ENCODE measurements at regions not wholly inside any gene's neighbourhood (a gene's known extent, or its start where the extent isn't known, plus 50 kb on each side); places are given as distances from the start of the nearest gene placed in this dataset.
"Not testable (repeated sequence)": the region's sequence is repeated elsewhere in the genome, so short reads cannot be mapped to it uniquely, and the experiment has no call there.

GRCh38 chr12:58117667-58118066 is 176.3 kb downstream of the ATP23 start:
- Histone ChIP-seq H3K27ac (ENCODE audit: low read depth, low read length) (no peak overlapping the region), H3K9me3 (ENCODE audit: control insufficient read depth in 1 of 2, low read length in 2 of 2) (no peaks in the 10 kb centered on the region), H3K4me1 (ENCODE audit: control insufficient read depth in 1 of 2, insufficient read depth in 2 of 2, low read length in 2 of 2) (no peaks in the 10 kb centered on the region), H3K36me3 (ENCODE audit: control insufficient read depth in 1 of 2, insufficient read depth in 2 of 2, low read length in 2 of 2) (no peaks in the 10 kb centered on the region), H3K27me3 (ENCODE audit: control insufficient read depth in 1 of 2, insufficient read depth in 2 of 2, low read length in 2 of 2) (no peaks in the 10 kb centered on the region), H3K9ac (ENCODE audit: low read depth in 1 of 2, low read length in 2 of 2) (no peak overlapping the region), H3K4me3 (ENCODE audit: low read depth in 1 of 2, low read length in 2 of 2) (no peak overlapping the region)

- not testable (repeated sequence) for H3K27ac ChIP-seq (ENCODE audit: low read depth, low read length); H3K9me3 ChIP-seq (ENCODE audit: control insufficient read depth in 1 of 2, low read length in 2 of 2); H3K4me3 ChIP-seq (ENCODE audit: low read depth in 1 of 2, low read length in 2 of 2); H3K36me3 ChIP-seq (ENCODE audit: control insufficient read depth in 1 of 2, insufficient read depth in 2 of 2, low read length in 2 of 2); H3K4me1 ChIP-seq (ENCODE audit: control insufficient read depth in 1 of 2, insufficient read depth in 2 of 2, low read length in 2 of 2); H3K27me3 ChIP-seq (ENCODE audit: control insufficient read depth in 1 of 2, insufficient read depth in 2 of 2, low read length in 2 of 2); H3K9ac ChIP-seq (ENCODE audit: low read depth in 1 of 2, low read length in 2 of 2)
Measured at GRCh38 chr12:58125761-58126160, 184.4 kb downstream of the ATP23 start.

GRCh38 chr12:58131986-58132755 is 190.8 kb downstream of the ATP23 start:
- Histone ChIP-seq H3K36me3 (ENCODE audit: control insufficient read depth in 1 of 2, insufficient read depth in 2 of 2, low read length in 2 of 2) (no peaks in the 10 kb centered on the region), H3K4me1 (ENCODE audit: control insufficient read depth in 1 of 2, insufficient read depth in 2 of 2, low read length in 2 of 2) (no peaks in the 10 kb centered on the region), H3K9me3 (ENCODE audit: control insufficient read depth in 1 of 2, low read length in 2 of 2) (no peaks in the 10 kb centered on the region), H3K27me3 (ENCODE audit: control insufficient read depth in 1 of 2, insufficient read depth in 2 of 2, low read length in 2 of 2) (no peaks in the 10 kb centered on the region), H3K27ac (ENCODE audit: low read depth, low read length) (no peak overlapping the region), H3K4me3 (ENCODE audit: low read depth in 1 of 2, low read length in 2 of 2) (no peak overlapping the region), H3K9ac (ENCODE audit: low read depth in 1 of 2, low read length in 2 of 2) (no peak overlapping the region)

- H3K27ac ChIP-seq (ENCODE audit: low read depth, low read length): no peak overlapping the region
- H3K27me3 ChIP-seq (ENCODE audit: control insufficient read depth in 1 of 2, insufficient read depth in 2 of 2, low read length in 2 of 2): no peaks in the 10 kb centered on the region
- H3K9me3 ChIP-seq (ENCODE audit: control insufficient read depth in 1 of 2, low read length in 2 of 2): no peaks in the 10 kb centered on the region
- no peak overlapping the region for H3K9ac ChIP-seq (ENCODE audit: low read depth in 1 of 2, low read length in 2 of 2)
- no peak overlapping the region for H3K4me3 ChIP-seq (ENCODE audit: low read depth in 1 of 2, low read length in 2 of 2)
- H3K36me3 ChIP-seq (ENCODE audit: control insufficient read depth in 1 of 2, insufficient read depth in 2 of 2, low read length in 2 of 2): no peaks in the 10 kb centered on the region
- H3K4me1 ChIP-seq (ENCODE audit: control insufficient read depth in 1 of 2, insufficient read depth in 2 of 2, low read length in 2 of 2): no peaks in the 10 kb centered on the region
Measured at GRCh38 chr12:58138424-58138823, 197.1 kb downstream of the ATP23 start.

- H3K9ac ChIP-seq (ENCODE audit: low read depth in 1 of 2, low read length in 2 of 2): no peak overlapping the region
- H3K9me3 ChIP-seq (ENCODE audit: control insufficient read depth in 1 of 2, low read length in 2 of 2): no peaks in the 10 kb centered on the region
- no peak overlapping the region for H3K27ac ChIP-seq (ENCODE audit: low read depth, low read length)
- no peak overlapping the region for H3K4me3 ChIP-seq (ENCODE audit: low read depth in 1 of 2, low read length in 2 of 2)
- no peaks in the 10 kb centered on the region for H3K27me3 ChIP-seq (ENCODE audit: control insufficient read depth in 1 of 2, insufficient read depth in 2 of 2, low read length in 2 of 2)
- H3K4me1 ChIP-seq (ENCODE audit: control insufficient read depth in 1 of 2, insufficient read depth in 2 of 2, low read length in 2 of 2): no peaks in the 10 kb centered on the region
- H3K36me3 ChIP-seq (ENCODE audit: control insufficient read depth in 1 of 2, insufficient read depth in 2 of 2, low read length in 2 of 2): no peaks in the 10 kb centered on the region
Measured at GRCh38 chr12:58139894-58140293, 198.5 kb downstream of the ATP23 start.

GRCh38 chr12:58140395-58140794 is 199.0 kb downstream of the ATP23 start:
- H3K4me3 ChIP-seq (ENCODE audit: low read depth in 1 of 2, low read length in 2 of 2): no peak overlapping the region
- no peaks in the 10 kb centered on the region for H3K27me3 ChIP-seq (ENCODE audit: control insufficient read depth in 1 of 2, insufficient read depth in 2 of 2, low read length in 2 of 2)
- H3K36me3 ChIP-seq (ENCODE audit: control insufficient read depth in 1 of 2, insufficient read depth in 2 of 2, low read length in 2 of 2): no peaks in the 10 kb centered on the region
- no peaks in the 10 kb centered on the region for H3K9me3 ChIP-seq (ENCODE audit: control insufficient read depth in 1 of 2, low read length in 2 of 2)
- H3K4me1 ChIP-seq (ENCODE audit: control insufficient read depth in 1 of 2, insufficient read depth in 2 of 2, low read length in 2 of 2): no peaks in the 10 kb centered on the region
- H3K27ac ChIP-seq (ENCODE audit: low read depth, low read length): no peak overlapping the region
- no peak overlapping the region for H3K9ac ChIP-seq (ENCODE audit: low read depth in 1 of 2, low read length in 2 of 2)

- Histone ChIP-seq H3K4me1 (ENCODE audit: control insufficient read depth in 1 of 2, insufficient read depth in 2 of 2, low read length in 2 of 2) (no peaks in the 10 kb centered on the region), H3K9ac (ENCODE audit: low read depth in 1 of 2, low read length in 2 of 2) (no peak overlapping the region), H3K4me3 (ENCODE audit: low read depth in 1 of 2, low read length in 2 of 2) (no peak overlapping the region), H3K36me3 (ENCODE audit: control insufficient read depth in 1 of 2, insufficient read depth in 2 of 2, low read length in 2 of 2) (no peaks in the 10 kb centered on the region), H3K27me3 (ENCODE audit: control insufficient read depth in 1 of 2, insufficient read depth in 2 of 2, low read length in 2 of 2) (no peaks in the 10 kb centered on the region), H3K27ac (ENCODE audit: low read depth, low read length) (no peak overlapping the region), H3K9me3 (ENCODE audit: control insufficient read depth in 1 of 2, low read length in 2 of 2) (no peaks in the 10 kb centered on the region)
Measured at GRCh38 chr12:58142991-58143390, 201.6 kb downstream of the ATP23 start.

- H3K4me3 ChIP-seq (ENCODE audit: low read depth in 1 of 2, low read length in 2 of 2): no peak overlapping the region
- no peak overlapping the region for H3K27ac ChIP-seq (ENCODE audit: low read depth, low read length)
- H3K9me3 ChIP-seq (ENCODE audit: control insufficient read depth in 1 of 2, low read length in 2 of 2): no peaks in the 10 kb centered on the region
- no peak overlapping the region for H3K9ac ChIP-seq (ENCODE audit: low read depth in 1 of 2, low read length in 2 of 2)
- no peaks in the 10 kb centered on the region for H3K4me1 ChIP-seq (ENCODE audit: control insufficient read depth in 1 of 2, insufficient read depth in 2 of 2, low read length in 2 of 2)
- H3K36me3 ChIP-seq (ENCODE audit: control insufficient read depth in 1 of 2, insufficient read depth in 2 of 2, low read length in 2 of 2): no peaks in the 10 kb centered on the region
- no peaks in the 10 kb centered on the region for H3K27me3 ChIP-seq (ENCODE audit: control insufficient read depth in 1 of 2, insufficient read depth in 2 of 2, low read length in 2 of 2)
Measured at GRCh38 chr12:58143498-58143995, 202.2 kb downstream of the ATP23 start.

- no peaks in the 10 kb centered on the region for H3K27me3 ChIP-seq (ENCODE audit: control insufficient read depth in 1 of 2, insufficient read depth in 2 of 2, low read length in 2 of 2)
- H3K27ac ChIP-seq (ENCODE audit: low read depth, low read length): no peak overlapping the region
- no peaks in the 10 kb centered on the region for H3K36me3 ChIP-seq (ENCODE audit: control insufficient read depth in 1 of 2, insufficient read depth in 2 of 2, low read length in 2 of 2)
- H3K4me1 ChIP-seq (ENCODE audit: control insufficient read depth in 1 of 2, insufficient read depth in 2 of 2, low read length in 2 of 2): no peaks in the 10 kb centered on the region
- H3K9me3 ChIP-seq (ENCODE audit: control insufficient read depth in 1 of 2, low read length in 2 of 2): no peaks in the 10 kb centered on the region
- H3K9ac ChIP-seq (ENCODE audit: low read depth in 1 of 2, low read length in 2 of 2): no peak overlapping the region
- no peak overlapping the region for H3K4me3 ChIP-seq (ENCODE audit: low read depth in 1 of 2, low read length in 2 of 2)
Measured at GRCh38 chr12:58148405-58148804, 207.0 kb downstream of the ATP23 start.

- no peak overlapping the region for H3K4me3 ChIP-seq (ENCODE audit: low read depth in 1 of 2, low read length in 2 of 2)
- H3K4me1 ChIP-seq (ENCODE audit: control insufficient read depth in 1 of 2, insufficient read depth in 2 of 2, low read length in 2 of 2): no peaks in the 10 kb centered on the region
- no peak overlapping the region for H3K9ac ChIP-seq (ENCODE audit: low read depth in 1 of 2, low read length in 2 of 2)
- no peaks in the 10 kb centered on the region for H3K27me3 ChIP-seq (ENCODE audit: control insufficient read depth in 1 of 2, insufficient read depth in 2 of 2, low read length in 2 of 2)
- H3K9me3 ChIP-seq (ENCODE audit: control insufficient read depth in 1 of 2, low read length in 2 of 2): no peaks in the 10 kb centered on the region
- H3K36me3 ChIP-seq (ENCODE audit: control insufficient read depth in 1 of 2, insufficient read depth in 2 of 2, low read length in 2 of 2): no peaks in the 10 kb centered on the region
- H3K27ac ChIP-seq (ENCODE audit: low read depth, low read length): no peak overlapping the region
Measured at GRCh38 chr12:58148976-58149375, 207.6 kb downstream of the ATP23 start.
